ENCODE measurements at regions not wholly inside any gene's neighbourhood (a gene's known extent, or its start where the extent isn't known, plus 50 kb on each side); places are given as distances from the start of the nearest gene placed in this dataset.
A peak's percentile ranks its signal among the peaks of the same experiment; 100 is the strongest.

DNA sequence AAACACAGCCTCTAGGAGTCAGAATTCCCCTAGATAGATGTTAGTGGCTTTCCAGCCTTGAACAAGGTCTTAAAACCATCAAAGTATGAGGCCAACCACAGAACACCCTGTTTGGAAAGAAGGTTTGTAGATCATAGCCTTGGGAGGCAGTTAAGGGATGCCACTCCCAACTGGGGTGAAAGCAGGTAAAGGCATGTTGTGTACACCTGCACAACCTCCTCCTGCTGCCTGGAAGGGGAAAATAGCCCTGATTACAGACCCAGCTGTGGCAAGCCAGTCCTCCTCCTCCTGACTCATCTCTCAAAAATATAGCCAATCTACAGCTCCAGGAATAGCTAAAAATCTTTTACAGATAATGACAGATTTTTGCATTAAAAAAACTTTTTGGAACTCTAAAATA, 108.1 kb downstream of the RBM43 start:
- DNase-seq: no peak

- DNase-seq: no peak
Measured at GRCh38 chr2:151150331-151151320, 111.0 kb downstream of the RBM43 start.

- DNase-seq: no peak
Measured at GRCh38 chr2:151138507-151138906, 123.2 kb downstream of the RBM43 start.

DNA sequence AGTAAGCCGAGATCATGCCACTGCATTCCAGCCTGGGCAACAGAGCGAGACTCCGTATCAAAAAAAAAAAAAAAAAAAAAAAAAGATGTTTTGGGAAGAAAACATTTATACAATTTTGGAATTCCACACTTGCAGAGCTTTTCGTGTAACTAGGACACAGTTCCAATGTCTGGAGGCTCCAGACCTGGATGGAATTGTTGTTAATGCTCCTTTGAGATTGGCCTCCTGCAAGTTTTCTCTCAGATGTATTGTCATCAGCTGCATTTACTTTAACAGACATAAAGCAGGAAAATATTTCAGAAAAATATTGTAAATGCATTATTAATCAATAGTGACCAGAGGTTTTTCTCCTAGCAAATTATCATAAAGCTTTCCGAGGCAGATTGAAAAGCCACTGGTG, 124.1 kb downstream of the RBM43 start:
- DNase-seq: no peak

DNA sequence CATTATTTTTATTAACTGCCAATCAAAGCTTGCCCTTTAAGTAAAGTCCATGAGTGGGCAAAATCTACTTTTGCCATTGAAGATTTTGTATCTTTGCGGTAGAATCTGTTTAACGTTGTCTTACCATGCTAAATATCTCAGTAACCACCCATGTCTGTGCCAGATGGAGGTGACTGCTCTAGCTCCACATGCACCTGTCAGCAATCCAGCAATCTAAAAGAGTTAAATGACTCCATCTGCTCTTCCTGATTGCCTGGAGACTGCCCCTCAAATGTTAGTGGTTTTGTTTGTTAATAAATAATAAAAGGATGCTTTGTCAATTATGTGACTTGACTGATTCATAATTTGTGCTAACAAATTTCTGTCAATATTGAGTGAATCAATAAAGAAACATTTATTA, 141.7 kb downstream of the RBM43 start:
- DNase-seq: peak; percentile 81

DNA sequence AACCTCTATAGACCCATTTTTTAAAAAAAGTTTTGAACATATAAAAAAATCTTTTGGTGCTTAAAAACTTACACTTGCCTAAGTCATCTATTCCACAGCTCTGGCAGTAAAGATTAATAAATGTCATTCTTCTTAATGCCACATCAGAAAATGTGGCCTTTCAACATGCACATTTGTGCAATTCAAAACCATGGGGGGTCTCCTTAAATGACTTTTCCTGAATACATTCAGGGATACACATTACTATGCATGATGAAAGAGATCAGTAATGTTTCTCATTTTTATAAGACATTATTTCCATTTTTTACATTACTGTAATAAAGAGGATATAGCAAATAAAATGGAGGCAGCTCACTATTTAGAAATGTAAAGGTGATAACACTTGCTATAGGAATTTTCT, 142.3 kb downstream of the RBM43 start:
- no peak for DNase-seq

- no peak for DNase-seq
Measured at GRCh38 chr2:151118269-151118668, 143.4 kb downstream of the RBM43 start.

DNA sequence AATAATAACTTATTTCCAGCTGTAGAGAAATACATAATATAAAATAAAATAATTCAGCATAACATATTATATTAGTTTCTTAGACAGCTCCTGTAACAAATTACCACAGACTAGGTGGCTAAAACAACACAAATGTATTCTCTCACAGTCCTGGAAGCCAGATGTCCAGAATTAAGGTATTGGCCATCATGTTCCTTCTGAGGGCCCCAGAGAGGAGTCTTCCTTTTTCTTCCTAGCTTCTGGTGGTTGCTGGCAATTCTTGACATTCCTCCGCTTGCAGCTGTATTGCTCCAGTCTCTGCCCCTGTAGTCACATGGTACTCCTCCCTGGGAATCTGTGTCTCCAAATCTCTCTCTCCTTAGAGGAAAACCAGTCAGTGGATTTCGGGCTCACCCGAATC, 146.8 kb downstream of the RBM43 start:
- DNase-seq: no peak

DNA sequence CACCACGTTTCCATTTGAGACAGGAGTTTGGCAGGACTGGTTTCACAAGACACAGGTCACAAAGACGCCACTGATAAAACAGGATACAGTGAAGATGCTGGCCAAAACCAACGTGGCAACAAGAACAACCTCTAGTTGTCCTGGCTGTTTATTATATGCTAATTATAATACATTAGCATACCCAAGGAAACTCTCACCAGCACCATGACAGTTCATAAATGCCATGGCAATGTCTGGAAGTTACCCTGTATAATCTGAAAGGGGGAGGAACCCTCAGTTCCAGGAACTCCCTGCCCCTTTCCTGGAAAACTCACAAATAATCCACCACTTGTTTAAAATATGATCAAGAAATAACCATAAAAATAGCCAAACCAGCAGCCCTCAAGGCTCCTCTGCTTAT, 148.3 kb downstream of the RBM43 start:
- DNase-seq: no peak

- no peak for DNase-seq
Measured at GRCh38 chr2:151111599-151112278, 149.9 kb downstream of the RBM43 start.

- no peak for DNase-seq
Measured at GRCh38 chr2:151106805-151107506, 154.7 kb downstream of the RBM43 start.

DNA sequence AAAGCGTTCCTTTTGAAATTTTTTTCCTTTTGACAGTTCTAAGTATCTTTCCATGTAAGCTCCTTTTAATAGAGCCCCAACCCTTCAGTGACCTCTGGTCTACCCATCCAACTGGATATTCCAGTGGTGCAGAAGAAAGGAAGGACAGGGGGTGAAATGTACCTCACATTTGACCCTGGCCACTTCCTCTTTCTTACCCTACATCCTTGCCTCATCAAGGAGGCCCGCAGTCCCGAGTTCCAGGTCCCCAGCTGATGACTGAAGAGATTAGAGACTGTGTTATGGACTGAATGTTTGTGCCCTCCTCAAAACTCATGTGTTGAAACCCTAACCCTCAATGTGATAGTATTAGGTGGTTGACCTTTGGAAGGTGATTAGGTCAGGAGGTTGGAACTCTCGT, 158.1 kb downstream of the RBM43 start:
- no peak for DNase-seq

- peak; percentile 4 for DNase-seq
Measured at GRCh38 chr2:151102226-151102625, 159.4 kb downstream of the RBM43 start.

DNA sequence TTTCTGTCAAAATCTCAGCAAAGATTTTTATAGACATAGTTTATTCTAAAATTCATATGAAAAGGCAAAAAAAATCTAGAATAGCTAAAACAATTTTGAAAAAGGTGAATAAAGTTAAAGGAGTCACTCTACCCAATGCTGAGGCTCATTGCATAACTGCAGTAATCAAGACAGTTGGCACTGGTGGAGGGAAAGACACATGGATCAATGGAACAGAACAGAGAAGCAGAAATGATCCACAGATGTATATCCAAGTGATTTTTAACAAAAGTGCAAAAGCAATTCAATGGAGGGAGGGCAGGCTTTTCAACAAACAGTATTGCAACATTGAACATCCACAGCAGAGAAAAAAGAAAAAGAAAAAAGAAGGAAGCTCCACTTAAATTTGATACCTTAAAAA, 162.8 kb downstream of the RBM43 start:
- no peak for DNase-seq

DNA sequence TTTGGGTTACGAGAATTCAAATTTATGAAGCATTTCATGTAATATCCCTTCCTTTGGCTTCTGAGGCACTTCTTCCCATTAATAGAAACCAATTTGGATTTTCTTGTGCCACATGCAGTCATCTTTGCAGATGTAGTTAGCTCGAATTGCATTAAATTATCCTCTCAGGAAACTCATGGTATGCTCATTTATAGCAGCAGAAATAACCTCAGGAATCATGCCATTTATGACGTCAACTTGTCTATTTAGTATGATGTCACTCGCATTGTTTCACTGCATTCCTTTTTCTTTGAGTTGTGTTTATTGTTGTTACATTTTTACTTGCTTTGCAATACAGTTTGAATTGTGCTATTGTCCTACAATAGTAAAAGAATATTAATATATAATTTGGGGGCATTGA, 163.8 kb downstream of the RBM43 start:
- DNase-seq: no peak

- DNase-seq: no peak
Measured at GRCh38 chr2:151097128-151097527, 164.5 kb downstream of the RBM43 start.

GRCh38 chr2:151096235-151096634, 165.4 kb downstream of the RBM43 start:
- DNase-seq: no peak

DNA sequence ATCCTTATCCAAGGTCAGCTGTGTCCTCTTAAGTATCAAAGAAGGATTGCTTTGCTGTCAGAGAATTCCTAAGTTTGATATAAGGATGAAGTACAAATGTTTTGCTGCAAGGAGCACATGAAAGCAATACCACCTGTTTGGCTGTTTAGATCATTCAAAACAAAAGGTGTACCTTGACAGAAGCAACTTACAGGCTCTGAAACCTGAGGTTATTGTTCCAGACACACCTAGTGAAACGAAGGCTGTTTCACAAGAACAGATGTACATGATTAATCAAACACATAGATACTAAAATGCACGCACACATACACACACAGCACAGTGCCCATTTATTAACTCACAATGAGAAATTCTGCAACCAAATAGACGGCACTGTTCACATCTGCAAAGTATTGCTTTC, 166.2 kb downstream of the RBM43 start:
- DNase-seq: no peak

DNA sequence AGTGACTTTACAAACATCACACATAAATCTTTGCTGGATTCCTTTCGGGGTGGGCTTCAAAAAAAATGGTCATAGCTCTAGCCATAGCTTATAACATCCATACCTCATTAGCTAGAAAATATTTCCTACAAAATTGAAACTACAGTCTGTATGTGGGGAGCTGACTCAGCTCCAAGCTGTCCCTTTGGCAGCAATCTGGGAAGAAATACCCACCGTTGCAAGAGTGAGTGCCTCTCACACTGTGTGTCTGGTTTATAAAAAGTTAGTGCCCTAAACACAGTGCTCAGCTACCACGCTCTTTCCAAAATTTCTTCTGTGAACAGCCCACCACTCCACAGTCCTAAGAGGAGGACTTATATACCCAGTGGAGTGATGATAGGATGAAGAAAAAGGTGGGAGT, 170.1 kb downstream of the RBM43 start:
- DNase-seq: no peak

GRCh38 chr2:151087377-151087776, 174.3 kb downstream of the RBM43 start:
- DNase-seq: no peak

- DNase-seq: no peak
Measured at GRCh38 chr2:151085181-151085611, 176.5 kb downstream of the RBM43 start.

DNA sequence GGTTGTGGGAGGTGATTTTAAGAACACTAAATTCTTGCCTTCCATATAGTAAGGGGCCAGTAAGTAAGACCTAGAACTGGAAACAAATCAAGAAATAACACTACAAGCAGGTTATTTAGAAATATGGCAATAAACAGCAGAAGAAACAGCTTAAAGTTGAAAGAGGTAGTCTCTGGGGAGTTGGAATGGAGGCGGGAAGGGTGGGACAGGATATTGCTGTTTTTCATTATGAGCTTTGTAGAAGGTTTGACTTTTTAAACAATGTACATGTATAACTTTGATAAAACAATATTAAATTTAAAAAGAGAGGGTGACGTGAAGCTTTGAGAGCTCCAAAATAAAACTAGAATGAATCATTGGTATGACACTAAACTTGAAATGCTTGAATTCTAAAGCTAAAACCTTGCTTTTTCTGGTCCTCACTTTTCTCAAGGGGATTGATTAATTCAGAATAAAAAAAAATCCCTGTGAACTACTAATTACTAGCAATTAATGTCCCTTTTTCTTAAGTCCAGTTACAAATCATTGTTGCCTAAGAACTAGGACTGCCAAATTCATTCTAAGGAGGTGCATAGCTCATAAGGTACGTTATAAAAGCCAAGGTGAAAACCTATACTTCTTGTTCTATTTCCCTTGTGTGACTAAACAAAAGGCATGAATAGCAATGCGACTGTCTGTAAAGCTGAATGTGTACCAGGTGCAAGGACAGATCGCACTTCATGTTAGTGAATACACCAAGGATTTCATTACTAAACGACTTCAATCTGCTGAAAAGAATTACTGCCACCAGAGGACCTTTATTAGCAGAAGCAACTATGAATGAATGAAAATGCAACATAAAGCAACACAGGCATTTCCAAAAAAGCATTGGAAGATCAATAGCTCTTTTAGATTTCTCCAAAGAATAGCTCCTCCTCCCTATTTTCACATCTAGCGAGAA, 177.5 kb downstream of the RBM43 start:
- DNase-seq: no peak
